ENCODE measurements at regions not wholly inside any gene's neighbourhood (a gene's known extent, or its start where the extent isn't known, plus 50 kb on each side); places are given as distances from the start of the nearest gene placed in this dataset.

DNA sequence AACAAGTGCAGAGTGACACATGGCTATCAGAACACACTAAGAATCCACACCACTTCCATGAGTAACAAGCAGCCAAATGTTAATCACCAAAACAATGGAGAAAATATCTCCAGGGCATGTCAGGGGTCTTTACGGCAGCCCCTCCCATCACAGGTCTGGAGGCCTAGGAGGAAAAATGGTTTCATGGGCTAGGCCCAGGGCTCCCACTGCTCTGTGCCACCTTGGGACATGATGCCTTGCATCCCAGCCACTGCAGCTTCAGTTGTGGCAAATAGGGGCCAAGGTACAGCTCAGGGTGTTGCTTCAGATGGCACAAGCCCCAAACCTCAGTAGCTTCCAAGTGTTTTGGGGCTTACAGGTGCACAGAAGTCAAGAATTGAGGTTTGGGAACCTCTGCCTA, 66.6 kb downstream of the NEURL3 start:
- H3K9ac ChIP-seq (ENCODE audit: low read length), result no peak overlapping the region
- H3K36me3 ChIP-seq (ENCODE audit: control insufficient read depth, insufficient read depth, low read length), result no peaks in the 10 kb centered on the region
- peaks cover 35% of the 10 kb centered on the region for H3K9me3 ChIP-seq (ENCODE audit: control insufficient read depth, insufficient read depth, low read depth, low read length)
- H3K4me1 ChIP-seq (ENCODE audit: control insufficient read depth, insufficient read depth, low read length), result peaks cover 10% of the 10 kb centered on the region; the same call in 1 of the 2 replicates
- H3K4me3 ChIP-seq (ENCODE audit: low read depth, low read length), result no peak overlapping the region
- no peak overlapping the region for H3K27ac ChIP-seq (ENCODE audit: low read depth, low read length)
- H3K27me3 ChIP-seq (ENCODE audit: control insufficient read depth, insufficient read depth, low read length), result no peaks in the 10 kb centered on the region

DNA sequence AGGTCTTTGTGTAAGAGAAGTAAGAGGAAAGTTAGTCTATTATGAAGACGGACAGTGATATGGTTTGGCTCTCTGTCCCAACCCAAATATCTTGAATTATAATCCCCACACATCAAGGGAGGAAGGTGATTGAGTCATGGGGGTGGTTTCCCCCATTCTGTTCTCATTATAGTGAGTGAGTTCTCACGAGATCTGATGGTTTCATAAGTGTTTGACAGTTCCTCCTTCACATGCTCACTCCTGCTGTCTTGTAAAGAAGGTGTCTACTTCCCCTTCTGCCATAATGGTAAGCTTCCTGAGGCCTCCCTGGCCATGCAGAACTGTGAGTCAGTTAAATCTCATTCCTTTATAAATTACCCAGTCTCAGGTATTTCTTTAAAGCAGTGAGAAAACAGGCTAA, 67.6 kb downstream of the NEURL3 start:
- H3K4me3 ChIP-seq (ENCODE audit: low read depth, low read length), result no peak overlapping the region; the same call in 1 of the 2 replicates
- peaks cover 10% of the 10 kb centered on the region; the same call in 1 of the 2 replicates for H3K4me1 ChIP-seq (ENCODE audit: control insufficient read depth, insufficient read depth, low read length)
- no peaks in the 10 kb centered on the region for H3K36me3 ChIP-seq (ENCODE audit: control insufficient read depth, insufficient read depth, low read length)
- no peak overlapping the region for H3K9ac ChIP-seq (ENCODE audit: low read length)
- H3K27me3 ChIP-seq (ENCODE audit: control insufficient read depth, insufficient read depth, low read length), result no peaks in the 10 kb centered on the region
- H3K9me3 ChIP-seq (ENCODE audit: control insufficient read depth, insufficient read depth, low read depth, low read length), result peaks cover 35% of the 10 kb centered on the region
- H3K27ac ChIP-seq (ENCODE audit: low read depth, low read length), result no peak overlapping the region

GRCh38 chr2:96436961-96437360, 68.2 kb downstream of the NEURL3 start:
- Histone ChIP-seq H3K9ac (ENCODE audit: low read length) (no peak overlapping the region), H3K27me3 (ENCODE audit: control insufficient read depth, insufficient read depth, low read length) (no peaks in the 10 kb centered on the region), H3K4me3 (ENCODE audit: low read depth, low read length) (peak overlapping the region; percentile 14; the same call in 1 of the 2 replicates), H3K4me1 (ENCODE audit: control insufficient read depth, insufficient read depth, low read length) (peaks cover 10% of the 10 kb centered on the region; the same call in 1 of the 2 replicates), H3K27ac (ENCODE audit: low read depth, low read length) (no peak overlapping the region), H3K36me3 (ENCODE audit: control insufficient read depth, insufficient read depth, low read length) (no peaks in the 10 kb centered on the region), H3K9me3 (ENCODE audit: control insufficient read depth, insufficient read depth, low read depth, low read length) (peaks cover 35% of the 10 kb centered on the region)

DNA sequence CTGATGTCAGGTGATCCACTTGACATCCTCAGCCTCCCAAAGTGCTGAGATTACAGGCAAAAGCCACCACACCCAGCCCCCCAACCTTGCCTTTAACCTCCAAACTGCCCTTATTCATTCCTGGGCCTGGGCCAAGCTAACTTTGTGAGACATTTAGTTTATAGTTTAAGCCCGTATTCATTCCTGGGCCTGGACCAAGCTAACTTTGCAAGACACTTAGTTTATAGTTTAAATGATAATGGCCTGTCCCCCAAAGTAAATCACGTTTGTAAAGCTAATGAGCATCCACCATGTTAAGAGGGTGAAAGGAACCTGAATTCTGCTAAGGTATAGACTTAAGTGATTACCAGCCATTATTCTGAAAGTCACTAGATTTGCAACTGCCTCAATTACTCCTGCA, 68.7 kb downstream of the NEURL3 start:
- Histone ChIP-seq H3K27ac (ENCODE audit: low read depth, low read length) (no peak overlapping the region), H3K27me3 (ENCODE audit: control insufficient read depth, insufficient read depth, low read length) (no peaks in the 10 kb centered on the region), H3K4me1 (ENCODE audit: control insufficient read depth, insufficient read depth, low read length) (peaks cover 10% of the 10 kb centered on the region; the same call in 1 of the 2 replicates), H3K9ac (ENCODE audit: low read length) (no peak overlapping the region), H3K9me3 (ENCODE audit: control insufficient read depth, insufficient read depth, low read depth, low read length) (peaks cover 35% of the 10 kb centered on the region), H3K4me3 (ENCODE audit: low read depth, low read length) (peak overlapping the region; percentile 14; the same call in 1 of the 2 replicates), H3K36me3 (ENCODE audit: control insufficient read depth, insufficient read depth, low read length) (no peaks in the 10 kb centered on the region)

- H3K9ac ChIP-seq (ENCODE audit: low read length), result no peak overlapping the region
- H3K9me3 ChIP-seq (ENCODE audit: control insufficient read depth, insufficient read depth, low read depth, low read length), result peaks cover 36% of the 10 kb centered on the region
- peaks cover 3% of the 10 kb centered on the region; the same call in 1 of the 2 replicates for H3K4me1 ChIP-seq (ENCODE audit: control insufficient read depth, insufficient read depth, low read length)
- H3K4me3 ChIP-seq (ENCODE audit: low read depth, low read length), result no peak overlapping the region
- no peaks in the 10 kb centered on the region for H3K36me3 ChIP-seq (ENCODE audit: control insufficient read depth, insufficient read depth, low read length)
- H3K27ac ChIP-seq (ENCODE audit: low read depth, low read length), result no peak overlapping the region
- no peaks in the 10 kb centered on the region for H3K27me3 ChIP-seq (ENCODE audit: control insufficient read depth, insufficient read depth, low read length)
Observed at GRCh38 chr2:96431319-96431718, 73.8 kb downstream of the NEURL3 start.

GRCh38 chr2:96430394-96430988, 74.7 kb downstream of the NEURL3 start:
- Histone ChIP-seq H3K4me1 (ENCODE audit: control insufficient read depth, insufficient read depth, low read length) (no peaks in the 10 kb centered on the region; the same call in 1 of the 2 replicates), H3K27me3 (ENCODE audit: control insufficient read depth, insufficient read depth, low read length) (no peaks in the 10 kb centered on the region), H3K4me3 (ENCODE audit: low read depth, low read length) (no peak overlapping the region), H3K27ac (ENCODE audit: low read depth, low read length) (no peak overlapping the region), H3K9me3 (ENCODE audit: control insufficient read depth, insufficient read depth, low read depth, low read length) (peaks cover 36% of the 10 kb centered on the region), H3K9ac (ENCODE audit: low read length) (no peak overlapping the region), H3K36me3 (ENCODE audit: control insufficient read depth, insufficient read depth, low read length) (no peaks in the 10 kb centered on the region)

GRCh38 chr2:96427917-96428316, 77.2 kb downstream of the NEURL3 start:
- H3K9ac ChIP-seq (ENCODE audit: low read length), result no peak overlapping the region
- no peak overlapping the region for H3K27ac ChIP-seq (ENCODE audit: low read depth, low read length)
- peaks cover 30% of the 10 kb centered on the region for H3K9me3 ChIP-seq (ENCODE audit: control insufficient read depth, insufficient read depth, low read depth, low read length)
- no peaks in the 10 kb centered on the region for H3K4me1 ChIP-seq (ENCODE audit: control insufficient read depth, insufficient read depth, low read length)
- H3K36me3 ChIP-seq (ENCODE audit: control insufficient read depth, insufficient read depth, low read length), result no peaks in the 10 kb centered on the region
- H3K4me3 ChIP-seq (ENCODE audit: low read depth, low read length), result no peak overlapping the region
- no peaks in the 10 kb centered on the region for H3K27me3 ChIP-seq (ENCODE audit: control insufficient read depth, insufficient read depth, low read length)

DNA sequence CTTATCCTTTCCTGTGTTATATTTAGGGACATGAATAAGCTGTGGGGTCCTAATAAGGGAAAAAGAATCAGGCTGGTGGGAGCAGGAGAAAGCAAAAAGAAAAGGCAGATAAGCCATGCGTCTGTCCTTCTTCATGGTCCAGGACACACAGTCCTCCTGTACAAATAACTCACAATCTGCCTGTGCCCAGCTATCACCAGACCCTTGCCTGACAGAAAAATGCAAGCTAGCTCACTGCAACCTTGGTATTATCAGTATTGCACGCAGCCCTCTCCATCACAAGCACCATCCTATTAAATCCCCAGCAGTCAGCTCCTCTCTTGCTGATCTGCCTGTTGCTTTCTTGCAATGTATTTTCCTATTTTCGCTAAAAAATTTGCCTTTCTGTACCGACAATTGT, 78.0 kb downstream of the NEURL3 start:
- Histone ChIP-seq H3K36me3 (ENCODE audit: control insufficient read depth, insufficient read depth, low read length) (no peaks in the 10 kb centered on the region), H3K9ac (ENCODE audit: low read length) (no peak overlapping the region), H3K27ac (ENCODE audit: low read depth, low read length) (no peak overlapping the region), H3K9me3 (ENCODE audit: control insufficient read depth, insufficient read depth, low read depth, low read length) (peaks cover 30% of the 10 kb centered on the region), H3K4me1 (ENCODE audit: control insufficient read depth, insufficient read depth, low read length) (no peaks in the 10 kb centered on the region), H3K27me3 (ENCODE audit: control insufficient read depth, insufficient read depth, low read length) (no peaks in the 10 kb centered on the region), H3K4me3 (ENCODE audit: low read depth, low read length) (no peak overlapping the region)

GRCh38 chr2:96423828-96424227, 81.3 kb downstream of the NEURL3 start:
- H3K9me3 ChIP-seq (ENCODE audit: control insufficient read depth, insufficient read depth, low read depth, low read length), result peaks cover 9% of the 10 kb centered on the region
- H3K36me3 ChIP-seq (ENCODE audit: control insufficient read depth, insufficient read depth, low read length), result no peaks in the 10 kb centered on the region
- H3K27ac ChIP-seq (ENCODE audit: low read depth, low read length), result no peak overlapping the region
- H3K4me3 ChIP-seq (ENCODE audit: low read depth, low read length), result no peak overlapping the region
- no peaks in the 10 kb centered on the region for H3K4me1 ChIP-seq (ENCODE audit: control insufficient read depth, insufficient read depth, low read length)
- no peaks in the 10 kb centered on the region for H3K27me3 ChIP-seq (ENCODE audit: control insufficient read depth, insufficient read depth, low read length)
- H3K9ac ChIP-seq (ENCODE audit: low read length), result no peak overlapping the region
